PC-9 (cell line): ENCODE measurements at regions not wholly inside any gene's neighbourhood (a gene's known extent, or its start where the extent isn't known, plus 50 kb on each side); places are given as distances from the start of the nearest gene placed in this dataset.
A peak's percentile ranks its signal among the peaks of the same experiment; 100 is the strongest.

Experiments used
- BruUV-seq: library from RNA; stranded (reverse); fragments of 400-500 nt; replicated peaks from 2 replicates; lab custom pipeline; 2021; lab: Mats Ljungman, UMichigan
- CTCF ChIA-PET: fragments of 300-600 bp; sonication (Branson Sonifier 250); formaldehyde crosslinking; loops from one replicate; lab custom pipeline; 2022; ENCODE audit warnings: antibody characterized with exemption; lab: Charles Lee
- POLR2A ChIA-PET: fragments of 300-600 bp; sonication (Branson Sonifier 250); formaldehyde crosslinking; loops from one replicate; lab custom pipeline; 2022; ENCODE audit warnings: antibody characterized with exemption; ENCODE audit not compliant: unreplicated experiment; lab: Charles Lee
- DNase-seq, 2 experiments: peaks; one replicate each; pipeline versions ENCODE4 v3.0.0 to v3.0.0-alpha.2; 2015 to 2022; ENCODE audit warnings: mixed read lengths in 1 of 2
- H2AFZ ChIP-seq: fragments of 200-600 bp; sonication (generic); 2 replicates; pipeline ENCODE4 v1.8.1; 2017; ENCODE audit warnings: antibody characterized with exemption
- H3F3A ChIP-seq: fragments of 200-600 bp; sonication (generic); 2 replicates; pipeline ENCODE4 v1.8.1; 2017; ENCODE audit warnings: antibody characterized with exemption, mild to moderate bottlenecking, low read depth; ENCODE audit not compliant: insufficient read depth
- H3K27ac ChIP-seq: fragments of 200-600 bp; sonication (generic); 2 replicates; pipeline ENCODE4 v1.6.1; 2016; ENCODE audit warnings: mixed run types
- H3K27me3 ChIP-seq: fragments of 200-600 bp; sonication (generic); 2 replicates; pipeline ENCODE4 v1.6.1; 2016; ENCODE audit warnings: low read depth, mixed run types; ENCODE audit not compliant: insufficient read depth
- H3K36me3 ChIP-seq: fragments of 200-600 bp; sonication (generic); 2 replicates; pipeline ENCODE4 v1.6.1; 2016; ENCODE audit warnings: low read depth, mixed run types
- H3K4me1 ChIP-seq: fragments of 200-600 bp; sonication (generic); replicated peaks from 2 replicates; pipeline ENCODE4 v1.6.1; 2016; ENCODE audit warnings: mixed run types; ENCODE audit not compliant: insufficient read depth
- H3K4me2 ChIP-seq: fragments of 200-600 bp; sonication (generic); 2 replicates; pipeline ENCODE4 v1.6.1; 2017; ENCODE audit warnings: mixed run types
- H3K4me3 ChIP-seq: fragments of 200-600 bp; sonication (generic); 2 replicates; pipeline ENCODE4 v1.6.1; 2016; ENCODE audit warnings: mixed run types
- H3K79me2 ChIP-seq: fragments of 200-600 bp; sonication (generic); 2 replicates; pipeline ENCODE4 v1.6.1; 2017; ENCODE audit warnings: low read depth, mixed run types
- H3K9me2 ChIP-seq: fragments of 200-600 bp; sonication (generic); 2 replicates; pipeline ENCODE4 v1.8.1; 2017; ENCODE audit warnings: mild to moderate bottlenecking; ENCODE audit not compliant: insufficient read depth
- H3K9me3 ChIP-seq: fragments of 200-600 bp; sonication (generic); 2 replicates; pipeline ENCODE4 v1.8.1; 2016; ENCODE audit warnings: low read depth; ENCODE audit not compliant: insufficient read depth
- H4K20me1 ChIP-seq: fragments of 200-600 bp; sonication (generic); 2 replicates; pipeline ENCODE4 v1.8.1; 2017; ENCODE audit not compliant: insufficient read depth
- CTCF ChIP-seq: fragments of 200-600 bp; sonication (generic); conservative IDR thresholded peaks from 2 replicates; pipeline ENCODE4 v1.6.1; 2017; ENCODE audit warnings: mixed run types, antibody characterized with exemption, mild to moderate bottlenecking, moderate library complexity
- EZH2 ChIP-seq: fragments of 200-600 bp; sonication (generic); IDR thresholded peaks from 2 replicates; pipeline ENCODE4 v1.8.0; 2017; ENCODE audit warnings: antibody characterized with exemption, low read depth
- intact Hi-C: fragments of 100-400 bp; cut with micrococcal nuclease; formaldehyde crosslinking; loops from one replicate; pipeline ENCODE4 v1.10.0; 2022; ENCODE audit not compliant: unreplicated experiment

- Histone ChIP-seq H3K9me2 (no peaks in the 10 kb centered on the region), H3K27ac (no peak overlapping the region), H4K20me1 (no peaks in the 10 kb centered on the region), H2AFZ (no peak overlapping the region), H3K9me3 (no peaks in the 10 kb centered on the region), H3K4me2 (no peak overlapping the region), H3K36me3 (no peaks in the 10 kb centered on the region), H3K79me2 (no peaks in the 10 kb centered on the region), H3K4me3 (no peak overlapping the region), H3K4me1 (no peaks in the 10 kb centered on the region), H3K27me3 (no peaks in the 10 kb centered on the region), H3F3A (no peaks in the 10 kb centered on the region)
- CTCF ChIA-PET, result no interaction called here
- no TSS peak for BruUV-seq
- POLR2A ChIA-PET, result no interaction called here
- DNase-seq, result no peak
- intact Hi-C loops, result no loop called here
- TF ChIP-seq CTCF (no peak), EZH2 (no peak)
Observed at GRCh38 chr6:29999416-29999815, 57.1 kb downstream of the HLA-A start.

DNA sequence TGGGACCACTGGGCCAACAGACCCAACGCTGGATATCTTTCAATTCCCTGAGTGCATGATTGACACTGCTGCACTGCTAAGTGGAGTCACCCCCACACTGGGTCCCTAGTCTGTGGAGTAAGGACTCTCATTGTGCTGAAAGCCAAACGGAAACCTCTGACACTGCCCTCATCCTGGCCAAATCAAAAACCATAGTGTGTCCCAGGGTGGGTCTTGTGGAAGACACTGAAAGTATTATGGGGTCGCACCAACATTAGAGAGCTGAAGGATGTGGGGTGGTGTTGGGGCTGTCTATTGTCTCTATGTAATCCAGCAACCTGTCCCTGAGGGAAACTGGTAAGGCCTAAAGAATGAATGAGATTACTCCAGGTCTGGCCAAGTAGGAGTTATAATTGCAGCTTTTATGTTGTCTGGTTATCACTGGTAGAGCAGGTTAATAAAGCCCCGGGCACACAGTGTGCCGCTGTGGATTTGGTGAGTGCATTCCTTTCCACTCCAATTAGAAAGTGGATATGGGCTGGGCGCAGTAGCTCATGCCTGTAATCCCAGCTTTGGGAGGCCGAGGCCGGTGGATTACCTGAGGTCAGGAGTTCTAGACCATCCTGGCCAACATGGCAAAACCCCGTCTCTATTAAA is 57.9 kb downstream of the HLA-A start:
- H3K36me3 ChIP-seq, result no peaks in the 10 kb centered on the region
- no peak overlapping the region for H3K4me2 ChIP-seq
- no peak overlapping the region for H3K27ac ChIP-seq
- no TSS peak for BruUV-seq
- no peak overlapping the region for H2AFZ ChIP-seq
- DNase-seq, result peak in 1 of 2 experiments; percentile 57
- H3K4me3 ChIP-seq, result no peak overlapping the region
- H3K9me2 ChIP-seq, result no peaks in the 10 kb centered on the region
- TF ChIP-seq EZH2, result no peak
- TF ChIP-seq CTCF, result no peak
- no peaks in the 10 kb centered on the region for H3F3A ChIP-seq
- no peaks in the 10 kb centered on the region for H3K9me3 ChIP-seq
- H4K20me1 ChIP-seq, result no peaks in the 10 kb centered on the region
- no peaks in the 10 kb centered on the region for H3K4me1 ChIP-seq
- CTCF ChIA-PET, result no interaction called here
- no peaks in the 10 kb centered on the region for H3K27me3 ChIP-seq
- POLR2A ChIA-PET, result no interaction called here
- no peaks in the 10 kb centered on the region for H3K79me2 ChIP-seq
- intact Hi-C loops, result no loop called here

DNA sequence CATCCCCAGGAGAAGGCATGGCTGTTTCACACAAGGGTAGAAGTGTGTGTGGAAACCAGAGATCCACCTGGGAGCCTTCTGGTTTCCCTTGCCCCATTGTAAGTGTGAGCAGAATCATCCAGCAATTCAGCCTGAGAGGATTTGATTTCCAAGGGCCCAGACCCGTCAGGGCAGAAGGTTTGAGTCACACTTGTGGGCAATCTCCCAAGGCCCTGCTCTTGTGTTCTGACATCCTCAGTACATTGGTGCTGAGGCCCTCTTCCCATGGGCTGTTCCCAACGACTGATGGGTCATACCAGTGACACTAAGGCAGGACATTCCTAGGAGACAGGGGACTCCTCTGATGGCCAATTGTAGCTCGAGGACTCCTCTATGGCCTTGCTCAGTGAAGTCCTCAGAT is 58.2 kb upstream of the POLR1H start:
- H3K27ac ChIP-seq, result no peak overlapping the region
- H3K36me3 ChIP-seq, result no peaks in the 10 kb centered on the region
- H3K79me2 ChIP-seq, result no peaks in the 10 kb centered on the region
- intact Hi-C loops, result no loop called here
- H3F3A ChIP-seq, result no peaks in the 10 kb centered on the region
- no peaks in the 10 kb centered on the region for H3K9me2 ChIP-seq
- H2AFZ ChIP-seq, result no peak overlapping the region
- no peaks in the 10 kb centered on the region for H3K9me3 ChIP-seq
- POLR2A ChIA-PET, result no interaction called here
- H3K27me3 ChIP-seq, result no peaks in the 10 kb centered on the region
- no TSS peak for BruUV-seq
- no peaks in the 10 kb centered on the region for H3K4me1 ChIP-seq
- no peak for TF ChIP-seq CTCF
- TF ChIP-seq EZH2, result no peak
- no peak overlapping the region for H3K4me2 ChIP-seq
- H3K4me3 ChIP-seq, result no peak overlapping the region
- CTCF ChIA-PET, result no interaction called here
- no peak for DNase-seq
- no peaks in the 10 kb centered on the region for H4K20me1 ChIP-seq
